ENCODE measurements at regions not wholly inside any gene's neighbourhood (a gene's known extent, or its start where the extent isn't known, plus 50 kb on each side); places are given as distances from the start of the nearest gene placed in this dataset.

GRCh38 chr11:11149671-11150459 lies 203.2 kb downstream of the CSNK2A3 start:
- Histone ChIP-seq H3K9me2 (ENCODE audit: insufficient read depth) (no peaks in the 10 kb centered on the region), H2AFZ (no peak overlapping the region), H3K4me3 (no peak overlapping the region), H3K4me1 (replicated peaks; ENCODE audit: insufficient read depth) (no peaks in the 10 kb centered on the region), H3K27ac (no peak overlapping the region), H3F3A (ENCODE audit: insufficient read depth, low read depth) (no peaks in the 10 kb centered on the region), H3K4me2 (no peak overlapping the region), H4K20me1 (ENCODE audit: insufficient read depth) (no peaks in the 10 kb centered on the region), H3K79me2 (ENCODE audit: low read depth) (no peaks in the 10 kb centered on the region), H3K36me3 (ENCODE audit: low read depth) (no peaks in the 10 kb centered on the region), H3K27me3 (ENCODE audit: insufficient read depth, low read depth) (0 out of 2 replicates have a peak, but pooled peaks cover 2% of the 10 kb centered on the region), H3K9me3 (ENCODE audit: insufficient read depth, low read depth) (no peaks in the 10 kb centered on the region)
- BruUV-seq (replicated peaks) = no TSS peak
- intact Hi-C loops (cut with micrococcal nuclease; ENCODE audit: unreplicated experiment) = no loop called here
- CTCF ChIA-PET = no interaction called here
- TF ChIP-seq EZH2 (IDR thresholded peaks at IDR 0.05; ENCODE audit: low read depth) = no peak
- TF ChIP-seq CTCF (conservative IDR thresholded peaks at IDR 0.05) = no peak
- no peak for DNase-seq
- POLR2A ChIA-PET (ENCODE audit: unreplicated experiment) = no interaction called here

GRCh38 chr11:11148596-11148995 lies 204.5 kb downstream of the CSNK2A3 start:
- no peak overlapping the region for H3K4me3 ChIP-seq
- H3F3A ChIP-seq (ENCODE audit: insufficient read depth, low read depth) = no peaks in the 10 kb centered on the region
- no peak overlapping the region for H3K4me2 ChIP-seq
- TF ChIP-seq CTCF (conservative IDR thresholded peaks at IDR 0.05) (no peak), EZH2 (IDR thresholded peaks at IDR 0.05; ENCODE audit: low read depth) (no peak)
- H4K20me1 ChIP-seq (ENCODE audit: insufficient read depth) = no peaks in the 10 kb centered on the region
- H3K36me3 ChIP-seq (ENCODE audit: low read depth) = no peaks in the 10 kb centered on the region
- intact Hi-C loops (cut with micrococcal nuclease; ENCODE audit: unreplicated experiment) = no loop called here
- 0 out of 2 replicates have a peak, but pooled peaks cover 2% of the 10 kb centered on the region for H3K27me3 ChIP-seq (ENCODE audit: insufficient read depth, low read depth)
- H3K27ac ChIP-seq = no peak overlapping the region
- no peaks in the 10 kb centered on the region for H3K9me2 ChIP-seq (ENCODE audit: insufficient read depth)
- H3K4me1 ChIP-seq (replicated peaks; ENCODE audit: insufficient read depth) = no peaks in the 10 kb centered on the region
- DNase-seq = no peak
- no peak overlapping the region for H2AFZ ChIP-seq
- ChIA-PET CTCF (no interaction called here), POLR2A (ENCODE audit: unreplicated experiment) (no interaction called here)
- no TSS peak for BruUV-seq (replicated peaks)
- H3K9me3 ChIP-seq (ENCODE audit: insufficient read depth, low read depth) = no peaks in the 10 kb centered on the region
- no peaks in the 10 kb centered on the region for H3K79me2 ChIP-seq (ENCODE audit: low read depth)

- POLR2A ChIA-PET (ENCODE audit: unreplicated experiment) = no interaction called here
- Histone ChIP-seq H3K36me3 (ENCODE audit: low read depth) (no peaks in the 10 kb centered on the region), H3K9me3 (ENCODE audit: insufficient read depth, low read depth) (no peaks in the 10 kb centered on the region), H3K9me2 (ENCODE audit: insufficient read depth) (no peaks in the 10 kb centered on the region), H3F3A (ENCODE audit: insufficient read depth, low read depth) (no peaks in the 10 kb centered on the region), H2AFZ (no peak overlapping the region), H3K27me3 (ENCODE audit: insufficient read depth, low read depth) (0 out of 2 replicates have a peak, but pooled peaks cover 2% of the 10 kb centered on the region), H3K27ac (no peak overlapping the region), H3K79me2 (ENCODE audit: low read depth) (no peaks in the 10 kb centered on the region), H3K4me2 (no peak overlapping the region), H4K20me1 (ENCODE audit: insufficient read depth) (no peaks in the 10 kb centered on the region), H3K4me1 (replicated peaks; ENCODE audit: insufficient read depth) (no peaks in the 10 kb centered on the region), H3K4me3 (no peak overlapping the region)
- no TSS peak for BruUV-seq (replicated peaks)
- CTCF ChIA-PET = no interaction called here
- DNase-seq = no peak
- intact Hi-C loops (cut with micrococcal nuclease; ENCODE audit: unreplicated experiment) = no loop called here
- TF ChIP-seq EZH2 (IDR thresholded peaks at IDR 0.05; ENCODE audit: low read depth) = no peak
- no peak for TF ChIP-seq CTCF (conservative IDR thresholded peaks at IDR 0.05)
These were observed 204.9 kb downstream of the CSNK2A3 start for GRCh38 chr11:11148104-11148509.
